Ovary (tissue), 7 donors: ENCODE measurements at regions not wholly inside any gene's neighbourhood (a gene's known extent, or its start where the extent isn't known, plus 50 kb on each side); places are given as distances from the start of the nearest gene placed in this dataset.

Experiments
- DNase-seq, 5 donors: peaks; one replicate each; pipeline ENCODE4 v3.0.0-alpha.2; 2019 to 2020
- H3K27ac ChIP-seq, 2 donors: fragments of 200-600 bp; one replicate each; pipeline versions ENCODE4 v1.5.1 to v1.8.0; 2019 to 2022
- H3K27me3 ChIP-seq: fragments of 200-600 bp; one replicate; pipeline ENCODE4 v1.8.0; 2022
- H3K36me3 ChIP-seq: fragments of 200-600 bp; sonication (generic); one replicate; pipeline ENCODE4 v1.5.1; 2019
- H3K4me1 ChIP-seq: one replicate; pipeline ENCODE4 v1.8.1; 2013; ENCODE audit warnings: mild to moderate bottlenecking, moderate library complexity; ENCODE audit not compliant: insufficient read depth
- H3K4me3 ChIP-seq: fragments of 200-600 bp; sonication (generic); one replicate; pipeline ENCODE4 v1.5.1; 2017
- H3K9me3 ChIP-seq, 2 donors: fragments of 200-600 bp in 1 of 2; sonication (generic) in 1 of 2; one replicate each; pipeline versions ENCODE4 v1.5.1 to v1.8.1; 2013 to 2019; ENCODE audit warnings: mild to moderate bottlenecking in 1 of 2, moderate library complexity in 1 of 2
- CTCF ChIP-seq, 3 donors: fragments of 450-650 bp in 2 of 3; fragments of 200-600 bp in 1 of 3; IDR thresholded peaks; one replicate each; pipeline versions ENCODE4 v1.5.1 to v1.8.0; 2016 to 2022; ENCODE audit warnings: antibody characterized with exemption in 3 of 3, mild to moderate bottlenecking in 1 of 3
- EP300 ChIP-seq: sonication (generic); formaldehyde crosslinking; IDR thresholded peaks from one replicate; pipeline ENCODE4 v1.6.1; 2017; ENCODE audit warnings: antibody characterized with exemption
- POLR2A ChIP-seq: fragments of 450-650 bp; IDR thresholded peaks from one replicate; pipeline ENCODE4 v1.6.1; 2017; ENCODE audit warnings: antibody characterized with exemption, mild to moderate bottlenecking, moderate library complexity
- WGBS, 3 donors: extraction: QIAGEN DNeasy Blood & Tissue Kit in 1 of 3; methylation state at CpG; one replicate each; pipeline versions ENCODE4 v1.1.5 to v1.1.7; 2013 to 2017; 5-methylcytosine and 5-hydroxymethylcytosine counted together
- intact Hi-C, 4 donors: fragments of 100-400 bp; cut with DNase I; formaldehyde crosslinking; loops; one replicate each; pipeline versions ENCODE4 v1.11.0 to v1.15.1; 2022 to 2023
- donor health status: DM: no; HTN: no; CAD: no; lungs with moderate emphysema.
- donor health status: DM: no; HTN: no; CAD: no.
- donor health status: Bipolar disorder and iron deficiency.
- donor health status: DM: no; HTN: no; CAD: no.
- donor health status: DM: yes; HTN: yes; CAD: no.

GRCh38 chr9:69975681-69976080, 68.0 kb upstream of the MAMDC2 start:
- no peak for DNase-seq
- Histone ChIP-seq H3K4me1 (peaks cover 2% of the 10 kb centered on the region), H3K27me3 (no peaks in the 10 kb centered on the region), H3K4me3 (no peak overlapping the region), H3K9me3 (no peaks in the 10 kb centered on the region), H3K27ac (no peak overlapping the region), H3K36me3 (no peaks in the 10 kb centered on the region)
- intact Hi-C loops = loop anchor here in 1 of 4 donors (10.0 kb wide), 2 partner anchors 439 to 629 kb away; partner anchors contain the start of gene KLF9
- 91 to 92% (median 91%) methylated on average over 4 of the region's 4 CpGs for WGBS, 3 donors
- TF ChIP-seq POLR2A (no peak), CTCF (IDR thresholded peaks at IDR 0.05) (no peak), EP300 (no peak)

- Histone ChIP-seq H3K9me3 (no peaks in the 10 kb centered on the region), H3K27ac (no peak overlapping the region), H3K27me3 (no peaks in the 10 kb centered on the region), H3K36me3 (no peaks in the 10 kb centered on the region), H3K4me1 (peaks cover 2% of the 10 kb centered on the region), H3K4me3 (no peak overlapping the region)
- intact Hi-C loops = loop anchor here in 1 of 4 donors (10.0 kb wide), 2 partner anchors 439 to 629 kb away; partner anchors contain the start of gene KLF9
- 48 to 60% (median 54%) methylated on average over 4 of the region's 4 CpGs for WGBS, 3 donors
- TF ChIP-seq EP300 (no peak), CTCF (IDR thresholded peaks at IDR 0.05) (no peak), POLR2A (no peak)
- DNase-seq = no peak
These were observed 67.5 kb upstream of the MAMDC2 start for GRCh38 chr9:69976152-69976551.

- 33 to 44% (median 34%) methylated on average over 2 of the region's 2 CpGs for WGBS, 3 donors
- Histone ChIP-seq H3K4me1 (peaks cover 2% of the 10 kb centered on the region), H3K27ac (peak overlapping the region in 1 of 2 donors; percentile 50), H3K9me3 (no peaks in the 10 kb centered on the region), H3K4me3 (no peak overlapping the region), H3K27me3 (no peaks in the 10 kb centered on the region), H3K36me3 (no peaks in the 10 kb centered on the region)
- intact Hi-C loops = loop anchor here in 1 of 4 donors (10.0 kb wide), 1 partner anchor 65 kb away; the partner anchor contains the start of gene MAMDC2
- DNase-seq = no peak
- TF ChIP-seq EP300 = no peak
- no peak for TF ChIP-seq CTCF (IDR thresholded peaks at IDR 0.05)
- TF ChIP-seq POLR2A = no peak
These were observed 63.6 kb upstream of the MAMDC2 start for GRCh38 chr9:69980041-69980440.

GRCh38 chr9:69980591-69980990, 63.1 kb upstream of the MAMDC2 start:
- peaks cover 2% of the 10 kb centered on the region for H3K4me1 ChIP-seq
- WGBS, 3 donors = 26 to 42% (median 32%) methylated on average over 6 of the region's 6 CpGs
- intact Hi-C loops = loop anchor here in 1 of 4 donors (10.0 kb wide), 1 partner anchor 64 kb away; the partner anchor contains the start of gene MAMDC2
- H3K27me3 ChIP-seq = no peaks in the 10 kb centered on the region
- TF ChIP-seq POLR2A (no peak), EP300 (no peak), CTCF (IDR thresholded peaks at IDR 0.05) (no peak)
- no peak for DNase-seq
- peak overlapping the region in 1 of 2 donors; percentile 50 for H3K27ac ChIP-seq
- H3K4me3 ChIP-seq = no peak overlapping the region
- no peaks in the 10 kb centered on the region for H3K36me3 ChIP-seq
- H3K9me3 ChIP-seq = no peaks in the 10 kb centered on the region
